ENCODE measurements at regions not wholly inside any gene's neighbourhood (a gene's known extent, or its start where the extent isn't known, plus 50 kb on each side); places are given as distances from the start of the nearest gene placed in this dataset.
"Not testable (repeated sequence)": the region's sequence is repeated elsewhere in the genome, so short reads cannot be mapped to it uniquely, and the experiment has no call there.

GRCh38 chr9:26613851-26614350 lies 278.7 kb downstream of the CAAP1 start:
- TF ChIP-seq CTCF (IDR thresholded peaks at IDR 0.05), result peak in 2 of 3 experiments; percentile 14 to 46
- TF ChIP-seq POLR2A (IDR thresholded peaks at IDR 0.05), result not testable (repeated sequence)

Data from testis (tissue), 2 donors.